GM03348 (cell line): ENCODE measurements at regions not wholly inside any gene's neighbourhood (a gene's known extent, or its start where the extent isn't known, plus 50 kb on each side); places are given as distances from the start of the nearest gene placed in this dataset.
"Not testable (repeated sequence)": the region's sequence is repeated elsewhere in the genome, so short reads cannot be mapped to it uniquely, and the experiment has no call there.

Experiments
- DNase-seq: peaks from one replicate; pipeline ENCODE4 v3.0.0; 2012; ENCODE audit warnings: low spot score

- DNase-seq: no peak
Measured at GRCh38 chr2:192952245-192952644, 757.5 kb upstream of the TMEFF2 start.

- no peak for DNase-seq
Measured at GRCh38 chr2:192948316-192948715, 753.6 kb upstream of the TMEFF2 start.

GRCh38 chr2:192947352-192947751 is 752.6 kb upstream of the TMEFF2 start:
- no peak for DNase-seq

- no peak for DNase-seq
Measured at GRCh38 chr2:192940767-192941166, 746.0 kb upstream of the TMEFF2 start.

GRCh38 chr2:192932376-192932775 is 737.6 kb upstream of the TMEFF2 start:
- no peak for DNase-seq

GRCh38 chr2:192921631-192922030 is 726.9 kb upstream of the TMEFF2 start:
- DNase-seq: not testable (repeated sequence)

- DNase-seq: no peak
Measured at GRCh38 chr2:192901446-192901845, 706.7 kb upstream of the TMEFF2 start.

GRCh38 chr2:192899466-192899865 is 704.7 kb upstream of the TMEFF2 start:
- DNase-seq: no peak

GRCh38 chr2:192893976-192894375 is 699.2 kb upstream of the TMEFF2 start:
- not testable (repeated sequence) for DNase-seq

GRCh38 chr2:192888109-192888508 is 693.4 kb upstream of the TMEFF2 start:
- DNase-seq: no peak

GRCh38 chr2:192887337-192887736 is 692.6 kb upstream of the TMEFF2 start:
- no peak for DNase-seq

GRCh38 chr2:192886636-192887035 is 691.9 kb upstream of the TMEFF2 start:
- DNase-seq: no peak

GRCh38 chr2:192885569-192886160 is 690.9 kb upstream of the TMEFF2 start:
- no peak for DNase-seq

- DNase-seq: no peak
Measured at GRCh38 chr2:192877159-192877558, 682.4 kb upstream of the TMEFF2 start.

GRCh38 chr2:192876698-192877097 is 682.0 kb upstream of the TMEFF2 start:
- no peak for DNase-seq

GRCh38 chr2:192854706-192855105 is 660.0 kb upstream of the TMEFF2 start:
- DNase-seq: no peak

GRCh38 chr2:192854031-192854430 is 659.3 kb upstream of the TMEFF2 start:
- DNase-seq: no peak

GRCh38 chr2:192828947-192829346 is 634.2 kb upstream of the TMEFF2 start:
- no peak for DNase-seq

GRCh38 chr2:192828175-192828574 is 633.4 kb upstream of the TMEFF2 start:
- no peak for DNase-seq

- no peak for DNase-seq
Measured at GRCh38 chr2:192827735-192828134, 633.0 kb upstream of the TMEFF2 start.

GRCh38 chr2:192814376-192814775 is 619.6 kb upstream of the TMEFF2 start:
- no peak for DNase-seq

GRCh38 chr2:192813341-192813740 is 618.6 kb upstream of the TMEFF2 start:
- no peak for DNase-seq

GRCh38 chr2:192809173-192809572 is 614.4 kb upstream of the TMEFF2 start:
- no peak for DNase-seq

- DNase-seq: no peak
Measured at GRCh38 chr2:192783643-192784042, 588.9 kb upstream of the TMEFF2 start.
